Tibial nerve (tissue), 4 donors: ENCODE measurements at regions not wholly inside any gene's neighbourhood (a gene's known extent, or its start where the extent isn't known, plus 50 kb on each side); places are given as distances from the start of the nearest gene placed in this dataset.
"Not testable (repeated sequence)": the region's sequence is repeated elsewhere in the genome, so short reads cannot be mapped to it uniquely, and the experiment has no call there.

Experiments used
- DNase-seq, 2 donors: peaks; one replicate each; pipeline ENCODE4 v3.0.0-alpha.2; 2019; ENCODE audit warnings: low spot score in 2 of 2
- H3K27ac ChIP-seq, 4 donors: fragments of 200-600 bp; sonication (generic) in 3 of 4; one replicate each; pipeline ENCODE4 v1.5.1; 2017 to 2019; ENCODE audit warnings: mild to moderate bottlenecking in 1 of 4
- H3K27me3 ChIP-seq, 2 donors: fragments of 200-600 bp; sonication (generic) in 1 of 2; one replicate each; pipeline versions ENCODE4 v1.5.1 to v1.6.0; 2017 to 2019
- H3K36me3 ChIP-seq, 3 donors: fragments of 200-600 bp; sonication (generic); one replicate each; pipeline ENCODE4 v1.5.1; 2018 to 2019
- H3K4me1 ChIP-seq, 4 donors: fragments of 200-600 bp; sonication (generic) in 3 of 4; one replicate each; pipeline ENCODE4 v1.5.1; 2017 to 2019
- H3K4me3 ChIP-seq, 4 donors: fragments of 200-600 bp; sonication (generic) in 3 of 4; one replicate each; pipeline ENCODE4 v1.5.1; 2017 to 2019; ENCODE audit warnings: mild to moderate bottlenecking in 1 of 4, moderate library complexity in 1 of 4
- H3K9me3 ChIP-seq, 4 donors: fragments of 200-600 bp; sonication (generic) in 3 of 4; one replicate each; pipeline ENCODE4 v1.5.1; 2017 to 2019
- EP300 ChIP-seq, 2 donors: sonication (generic); formaldehyde crosslinking; IDR thresholded peaks; one replicate each; pipeline ENCODE4 v1.6.1; 2017; ENCODE audit warnings: antibody characterized with exemption in 2 of 2, mild to moderate bottlenecking in 1 of 2
- POLR2A ChIP-seq, 2 donors: fragments of 450-650 bp; IDR thresholded peaks; one replicate each; pipeline ENCODE4 v1.6.1; 2017; ENCODE audit warnings: antibody characterized with exemption in 2 of 2, mild to moderate bottlenecking in 2 of 2, moderate library complexity in 2 of 2
- WGBS, 2 donors: methylation state at CpG; one replicate each; pipeline ENCODE4 v1.1.5; 2018; 5-methylcytosine and 5-hydroxymethylcytosine counted together
- TF ChIP-seq, protein P1 (sequence below), 5 experiments: fragments of 200-600 bp in 3 of 5; fragments of 450-650 bp in 2 of 5; sonication (generic) in 3 of 5; IDR thresholded peaks; one replicate each; pipeline ENCODE4 v1.5.1; 2016 to 2019; ENCODE audit warnings: antibody characterized with exemption in 5 of 5, mild to moderate bottlenecking in 3 of 5, moderate library complexity in 2 of 5

DNA sequence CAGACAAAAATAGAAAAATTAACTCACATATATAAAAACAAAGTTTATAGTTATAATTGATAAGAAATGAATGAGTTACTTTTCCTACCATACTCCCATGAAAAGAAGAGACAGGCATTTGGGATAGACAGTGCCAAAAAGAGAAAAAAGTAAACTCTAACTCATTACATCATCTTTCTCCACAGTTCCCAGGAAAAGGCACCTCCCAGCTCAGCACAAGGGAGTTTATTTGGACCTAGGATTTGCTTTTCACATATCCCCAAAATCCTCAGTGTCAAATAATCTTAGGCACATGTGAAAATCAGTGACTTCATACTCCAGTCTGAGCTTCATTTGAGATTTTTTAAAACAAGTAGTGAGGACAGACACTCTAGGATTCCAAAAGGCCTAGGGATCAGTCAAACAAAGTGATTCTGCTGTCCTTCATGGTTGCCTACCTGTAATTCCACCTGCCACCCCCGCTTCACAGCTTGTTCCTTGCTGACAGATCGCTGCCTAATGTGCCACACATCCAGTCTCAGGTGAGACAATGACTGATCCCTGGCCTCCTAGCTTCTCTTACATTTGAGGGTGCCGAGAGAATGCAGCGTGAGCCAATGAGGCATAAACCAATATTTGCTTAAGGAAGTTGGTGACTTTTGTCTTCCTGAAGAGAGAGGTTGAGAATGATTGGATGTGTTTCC, 573.7 kb downstream of the TBL1XR1 start:
- H3K27ac ChIP-seq, result no peak overlapping the region
- no peak overlapping the region for H3K4me3 ChIP-seq
- H3K9me3 ChIP-seq, result no peaks in the 10 kb centered on the region
- DNase-seq, result no peak
- TF ChIP-seq, protein P1, sequence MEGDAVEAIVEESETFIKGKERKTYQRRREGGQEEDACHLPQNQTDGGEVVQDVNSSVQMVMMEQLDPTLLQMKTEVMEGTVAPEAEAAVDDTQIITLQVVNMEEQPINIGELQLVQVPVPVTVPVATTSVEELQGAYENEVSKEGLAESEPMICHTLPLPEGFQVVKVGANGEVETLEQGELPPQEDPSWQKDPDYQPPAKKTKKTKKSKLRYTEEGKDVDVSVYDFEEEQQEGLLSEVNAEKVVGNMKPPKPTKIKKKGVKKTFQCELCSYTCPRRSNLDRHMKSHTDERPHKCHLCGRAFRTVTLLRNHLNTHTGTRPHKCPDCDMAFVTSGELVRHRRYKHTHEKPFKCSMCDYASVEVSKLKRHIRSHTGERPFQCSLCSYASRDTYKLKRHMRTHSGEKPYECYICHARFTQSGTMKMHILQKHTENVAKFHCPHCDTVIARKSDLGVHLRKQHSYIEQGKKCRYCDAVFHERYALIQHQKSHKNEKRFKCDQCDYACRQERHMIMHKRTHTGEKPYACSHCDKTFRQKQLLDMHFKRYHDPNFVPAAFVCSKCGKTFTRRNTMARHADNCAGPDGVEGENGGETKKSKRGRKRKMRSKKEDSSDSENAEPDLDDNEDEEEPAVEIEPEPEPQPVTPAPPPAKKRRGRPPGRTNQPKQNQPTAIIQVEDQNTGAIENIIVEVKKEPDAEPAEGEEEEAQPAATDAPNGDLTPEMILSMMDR (IDR thresholded peaks at IDR 0.05), result no peak
- no peak for TF ChIP-seq EP300 (IDR thresholded peaks at IDR 0.05)
- TF ChIP-seq POLR2A (IDR thresholded peaks at IDR 0.05), result no peak
- WGBS, 2 donors, result 90 to 92% methylated on average over 4 of the region's 4 CpGs
- no peaks in the 10 kb centered on the region for H3K36me3 ChIP-seq
- H3K4me1 ChIP-seq, result no peaks in the 10 kb centered on the region
- H3K27me3 ChIP-seq, result no peaks in the 10 kb centered on the region

DNA sequence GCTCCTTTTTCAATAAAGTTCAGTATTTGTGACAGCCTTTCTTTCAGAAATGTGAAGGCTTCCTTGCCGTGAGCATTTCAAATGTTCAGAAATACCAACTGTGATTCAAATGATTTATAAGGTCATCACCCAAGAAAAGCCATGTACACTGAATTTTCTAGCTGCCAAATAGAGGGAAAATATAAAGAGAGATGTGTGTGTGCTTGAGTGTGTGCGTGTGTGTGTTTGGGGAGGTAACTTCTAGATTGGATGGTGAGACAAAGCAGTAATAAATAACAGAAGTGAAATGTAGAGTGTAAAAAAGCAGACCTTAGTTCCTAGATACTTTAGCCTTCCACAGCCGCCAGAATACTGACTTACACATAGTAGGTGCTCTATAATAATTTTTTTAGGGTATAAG, 577.4 kb downstream of the TBL1XR1 start:
- Histone ChIP-seq H3K36me3 (no peaks in the 10 kb centered on the region), H3K9me3 (no peaks in the 10 kb centered on the region), H3K4me1 (no peaks in the 10 kb centered on the region), H3K4me3 (no peak overlapping the region), H3K27me3 (no peaks in the 10 kb centered on the region), H3K27ac (no peak overlapping the region)
- no peak for DNase-seq
- TF ChIP-seq, protein P1 (IDR thresholded peaks at IDR 0.05), result no peak
- TF ChIP-seq POLR2A (IDR thresholded peaks at IDR 0.05), result no peak
- TF ChIP-seq EP300 (IDR thresholded peaks at IDR 0.05), result no peak
- 60% methylated on average over 3 of the region's 3 CpGs for WGBS, 2 donors

DNA sequence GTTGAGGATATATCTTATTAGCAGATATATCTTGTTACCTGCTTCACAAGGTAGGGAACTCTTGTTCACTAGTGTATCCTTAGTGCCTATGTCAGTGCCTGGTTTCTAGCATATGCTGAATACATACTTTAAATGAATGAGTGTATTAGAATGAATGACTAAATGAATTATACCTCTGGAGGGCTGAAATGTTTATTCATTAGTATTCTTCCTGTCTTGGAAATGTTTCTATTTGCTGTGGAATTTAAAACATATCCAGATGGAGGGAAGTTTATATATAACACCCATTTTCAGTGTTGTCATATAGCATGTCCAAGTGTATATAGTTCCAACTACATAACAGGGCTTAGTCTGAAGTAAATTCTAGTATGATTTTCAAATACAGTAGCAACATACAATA, 581.5 kb downstream of the TBL1XR1 start:
- no peaks in the 10 kb centered on the region for H3K36me3 ChIP-seq
- no peak for TF ChIP-seq POLR2A (IDR thresholded peaks at IDR 0.05)
- TF ChIP-seq EP300 (IDR thresholded peaks at IDR 0.05), result no peak
- TF ChIP-seq, protein P1 (IDR thresholded peaks at IDR 0.05), result no peak
- H3K4me1 ChIP-seq, result no peaks in the 10 kb centered on the region
- no peaks in the 10 kb centered on the region for H3K27me3 ChIP-seq
- H3K4me3 ChIP-seq, result no peak overlapping the region
- no peak overlapping the region for H3K27ac ChIP-seq
- no peak for DNase-seq
- no peaks in the 10 kb centered on the region for H3K9me3 ChIP-seq

DNA sequence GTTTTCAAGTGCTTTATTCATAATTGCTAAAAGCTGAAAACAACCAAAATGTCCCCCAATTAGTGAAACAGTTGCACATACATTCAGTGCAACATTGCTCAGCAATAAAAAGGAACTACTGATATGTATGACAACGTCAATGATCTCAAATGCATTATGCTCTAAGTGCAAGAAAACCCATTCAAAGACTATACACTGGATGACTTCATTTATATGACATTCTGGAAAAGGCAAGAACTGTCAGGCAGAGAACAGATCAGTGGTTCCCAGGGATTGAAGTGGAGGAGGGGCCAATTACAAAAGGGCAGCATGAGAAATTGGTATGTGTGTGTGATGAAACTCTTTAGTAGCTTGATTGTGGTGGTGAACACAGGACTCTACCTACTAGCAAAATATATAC, 585.6 kb downstream of the TBL1XR1 start:
- no peaks in the 10 kb centered on the region for H3K36me3 ChIP-seq
- DNase-seq, result no peak
- H3K27ac ChIP-seq, result no peak overlapping the region
- WGBS, 2 donors, result 42 to 54% methylated on average over 1 of the region's 1 CpG
- H3K4me1 ChIP-seq, result no peaks in the 10 kb centered on the region
- H3K9me3 ChIP-seq, result no peaks in the 10 kb centered on the region
- H3K4me3 ChIP-seq, result no peak overlapping the region
- TF ChIP-seq, protein P1 (IDR thresholded peaks at IDR 0.05), result no peak
- TF ChIP-seq POLR2A (IDR thresholded peaks at IDR 0.05) (no peak), EP300 (IDR thresholded peaks at IDR 0.05) (no peak)
- H3K27me3 ChIP-seq, result no peaks in the 10 kb centered on the region

DNA sequence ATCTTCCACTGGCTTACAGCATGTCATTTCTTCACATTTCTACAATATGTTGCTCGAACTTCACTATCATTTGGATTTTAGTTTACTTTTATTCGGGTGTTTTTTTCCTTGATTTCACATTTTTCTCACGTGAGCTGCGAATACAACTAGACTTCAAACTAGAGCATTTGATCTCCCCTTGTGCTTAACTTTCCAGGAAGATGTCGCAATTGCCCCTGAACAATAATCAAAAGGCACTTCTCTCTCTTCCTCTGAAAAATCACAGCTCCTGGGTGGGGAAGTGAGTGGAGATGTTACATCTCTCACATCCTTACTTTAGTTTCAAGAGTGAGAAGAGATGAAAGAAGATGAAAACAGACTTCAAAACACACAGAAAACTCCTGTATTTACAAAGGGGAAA, 587.9 kb downstream of the TBL1XR1 start:
- 75% methylated on average over 5 of the region's 5 CpGs for WGBS, 2 donors
- no peaks in the 10 kb centered on the region for H3K4me1 ChIP-seq
- TF ChIP-seq POLR2A (IDR thresholded peaks at IDR 0.05) (no peak), EP300 (IDR thresholded peaks at IDR 0.05) (no peak)
- TF ChIP-seq, protein P1 (IDR thresholded peaks at IDR 0.05), result no peak
- no peaks in the 10 kb centered on the region for H3K27me3 ChIP-seq
- no peak overlapping the region for H3K27ac ChIP-seq
- no peak overlapping the region for H3K4me3 ChIP-seq
- no peak for DNase-seq
- H3K36me3 ChIP-seq, result no peaks in the 10 kb centered on the region
- H3K9me3 ChIP-seq, result no peaks in the 10 kb centered on the region

DNA sequence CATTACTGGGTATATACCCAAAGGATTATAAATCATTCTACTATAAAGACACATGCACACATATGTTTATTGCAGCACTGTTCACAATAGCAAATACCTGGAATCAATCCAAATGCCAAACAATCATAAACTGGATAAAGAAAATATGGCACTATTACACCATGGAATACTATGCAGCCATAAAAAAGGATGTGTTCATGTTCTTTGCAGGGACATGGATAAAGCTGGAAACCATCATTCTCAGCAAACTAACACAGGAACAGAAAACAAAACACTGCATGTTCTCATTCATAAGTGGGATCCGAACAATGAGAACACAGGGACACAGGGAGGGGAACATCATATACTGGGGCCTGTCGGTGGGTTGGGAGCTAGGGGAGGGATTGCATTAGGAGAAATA, 591.7 kb downstream of the TBL1XR1 start:
- not testable (repeated sequence) for H3K27me3 ChIP-seq, H3K4me1 ChIP-seq, H3K4me3 ChIP-seq, H3K27ac ChIP-seq, DNase-seq, H3K36me3 ChIP-seq, H3K9me3 ChIP-seq
- 94 to 96% methylated on average over 2 of the region's 2 CpGs for WGBS, 2 donors
